ENCODE measurements at regions not wholly inside any gene's neighbourhood (a gene's known extent, or its start where the extent isn't known, plus 50 kb on each side); places are given as distances from the start of the nearest gene placed in this dataset.

DNA sequence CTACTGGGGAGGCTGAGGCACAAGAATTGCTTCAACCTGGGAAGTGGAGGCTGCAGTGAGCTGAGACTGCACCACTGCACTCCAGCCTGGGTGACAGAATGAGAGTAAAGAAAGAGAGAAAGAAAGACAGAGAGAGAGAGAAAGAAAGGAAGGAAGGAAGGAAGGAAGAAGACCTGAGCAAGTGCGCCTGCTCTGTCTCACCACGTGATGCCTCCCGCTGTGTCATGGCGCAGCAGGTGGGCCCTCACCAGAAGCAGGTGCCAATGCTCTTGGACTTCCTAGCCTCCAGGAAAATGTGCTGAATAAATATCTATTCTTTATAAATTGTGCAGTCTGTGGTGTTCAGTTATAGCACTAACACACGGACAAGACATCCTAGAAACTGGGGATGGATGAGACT lies 270.0 kb downstream of the CYP26B1 start:
- Histone ChIP-seq H3K27ac (ENCODE audit: low read depth, low read length) (no peak overlapping the region), H3K4me1 (ENCODE audit: insufficient read depth, low read length) (no peaks in the 10 kb centered on the region), H3K36me3 (ENCODE audit: insufficient read depth, low read length) (no peaks in the 10 kb centered on the region), H3K4me3 (ENCODE audit: low read length in 2 of 2) (no peak overlapping the region), H3K27me3 (ENCODE audit: insufficient read depth, low read length) (no peaks in the 10 kb centered on the region), H3K9me3 (ENCODE audit: control insufficient read depth in 1 of 2, low read length in 2 of 2) (no peaks in the 10 kb centered on the region)
- H3K4me3 Mint-ChIP-seq = no peak overlapping the region
- intact Hi-C loops (cut with micrococcal nuclease) = no loop called here
- CTCF ChIA-PET (ENCODE audit: partially characterized antibody) = no interaction called here
- no peaks in the 10 kb centered on the region for H3K36me3 Mint-ChIP-seq
- peaks cover 1 to 6% of the 10 kb centered on the region in 2 donors for H3K27me3 Mint-ChIP-seq
- no peaks in the 10 kb centered on the region for H3K4me1 Mint-ChIP-seq
- no peak overlapping the region for H3K27ac Mint-ChIP-seq
- POLR2A ChIA-PET (ENCODE audit: partially characterized antibody) = no interaction called here
- peaks cover 0 to 4% (median 0%) of the 10 kb centered on the region in 8 donors for H3K9me3 Mint-ChIP-seq
- DNase-seq = no peak

DNA sequence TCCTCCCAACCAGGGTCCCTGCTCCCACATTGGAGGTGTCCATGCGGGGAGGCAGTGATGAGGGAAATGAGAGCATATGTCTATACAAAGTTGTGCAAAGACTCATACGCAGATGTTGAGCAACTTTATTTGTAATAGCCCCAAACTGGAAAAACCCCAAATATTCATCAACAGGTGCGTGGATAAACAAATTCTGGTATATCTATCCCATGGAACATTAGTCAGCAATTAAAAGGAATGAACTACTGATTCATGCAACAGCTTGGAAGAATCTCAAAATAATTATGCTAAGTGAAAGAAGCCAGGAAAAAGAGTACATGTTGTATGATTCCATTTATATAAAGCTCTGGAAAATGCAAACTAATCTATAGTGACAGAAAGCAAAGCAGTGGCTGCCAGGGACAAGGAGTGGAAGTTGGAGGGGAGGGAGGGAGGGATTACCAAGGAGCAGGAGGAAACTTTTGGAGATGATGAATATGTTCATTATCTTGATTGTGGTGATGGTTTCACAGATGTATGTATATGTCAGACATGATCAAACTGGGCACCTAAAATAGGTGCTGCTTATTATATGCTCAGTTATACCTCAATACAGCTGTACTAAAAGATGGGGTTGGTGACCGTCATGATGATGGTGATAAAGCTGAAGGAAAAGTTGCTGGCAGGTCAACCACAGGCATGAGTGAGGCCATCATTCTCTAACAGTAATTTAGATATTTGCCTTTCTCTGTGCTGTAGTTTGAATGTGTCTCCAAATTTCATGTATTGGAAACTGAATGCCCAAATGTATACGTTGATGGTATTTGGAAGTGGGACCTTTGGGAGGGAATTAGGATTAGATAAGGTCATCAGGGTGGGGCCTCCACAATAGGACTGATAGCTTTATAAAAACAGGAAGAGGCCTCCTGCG lies 270.9 kb downstream of the CYP26B1 start:
- no peaks in the 10 kb centered on the region for H3K27me3 ChIP-seq (ENCODE audit: insufficient read depth, low read length)
- no peaks in the 10 kb centered on the region for H3K9me3 ChIP-seq (ENCODE audit: control insufficient read depth in 1 of 2, low read length in 2 of 2)
- Mint-ChIP-seq H3K27ac (no peak overlapping the region), H3K4me1 (no peaks in the 10 kb centered on the region), H3K27me3 (peaks cover 0 to 5% of the 10 kb centered on the region in 2 donors), H3K9me3 (peaks cover 0 to 4% (median 0%) of the 10 kb centered on the region in 8 donors), H3K4me3 (no peak overlapping the region), H3K36me3 (no peaks in the 10 kb centered on the region)
- ChIA-PET POLR2A (ENCODE audit: partially characterized antibody) (no interaction called here), CTCF (ENCODE audit: partially characterized antibody) (interaction anchor here (1.1 kb wide), 1 partner anchor 11 kb away, joined by 3 read pairs; no protein-coding TSS in a partner anchor)
- no peak overlapping the region for H3K27ac ChIP-seq (ENCODE audit: low read depth, low read length)
- no peak for DNase-seq
- no peaks in the 10 kb centered on the region for H3K36me3 ChIP-seq (ENCODE audit: insufficient read depth, low read length)
- no peak overlapping the region for H3K4me3 ChIP-seq (ENCODE audit: low read length in 2 of 2)
- H3K4me1 ChIP-seq (ENCODE audit: insufficient read depth, low read length) = no peaks in the 10 kb centered on the region
- intact Hi-C loops (cut with micrococcal nuclease) = no loop called here

DNA sequence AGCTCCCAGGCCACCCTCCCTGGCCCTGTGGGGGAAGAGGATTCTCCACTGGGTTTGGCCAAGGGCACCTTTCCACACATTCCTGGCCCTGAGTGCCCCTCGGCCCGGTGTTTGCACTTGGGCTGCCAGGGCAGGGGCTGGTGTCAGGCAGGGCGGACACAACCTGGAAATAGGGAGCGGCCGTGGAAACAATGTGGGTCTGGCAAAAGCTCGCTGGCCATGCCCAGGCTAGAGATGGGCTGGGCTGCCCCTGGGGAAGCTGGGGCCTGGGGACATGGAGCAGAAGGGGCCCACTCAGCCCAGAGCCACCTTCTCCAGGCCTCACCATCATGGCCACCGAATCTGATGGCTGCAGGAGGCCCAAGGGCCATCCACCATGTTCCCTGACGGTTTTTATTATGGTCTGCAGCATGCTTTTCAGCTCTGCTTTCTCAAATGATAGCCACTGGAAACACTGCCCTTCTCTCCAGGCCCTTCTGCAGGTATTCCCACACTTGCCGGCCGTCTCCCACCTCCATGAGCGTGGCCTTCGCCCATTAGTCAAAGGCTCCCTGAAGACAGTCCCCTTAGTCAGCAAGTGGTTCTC lies 275.1 kb downstream of the CYP26B1 start:
- peaks cover 4 to 6% of the 10 kb centered on the region in 2 donors for H3K27me3 Mint-ChIP-seq
- Histone ChIP-seq H3K36me3 (ENCODE audit: insufficient read depth, low read length) (no peaks in the 10 kb centered on the region), H3K27ac (ENCODE audit: low read depth, low read length) (no peak overlapping the region), H3K27me3 (ENCODE audit: insufficient read depth, low read length) (no peaks in the 10 kb centered on the region), H3K4me1 (ENCODE audit: insufficient read depth, low read length) (no peaks in the 10 kb centered on the region), H3K4me3 (ENCODE audit: low read length in 2 of 2) (no peak overlapping the region), H3K9me3 (ENCODE audit: control insufficient read depth in 1 of 2, low read length in 2 of 2) (no peaks in the 10 kb centered on the region)
- POLR2A ChIA-PET (ENCODE audit: partially characterized antibody) = no interaction called here
- H3K27ac Mint-ChIP-seq = no peak overlapping the region
- no peaks in the 10 kb centered on the region for H3K4me1 Mint-ChIP-seq
- CTCF ChIA-PET (ENCODE audit: partially characterized antibody) = no interaction called here
- no peaks in the 10 kb centered on the region for H3K36me3 Mint-ChIP-seq
- H3K9me3 Mint-ChIP-seq = peaks cover 0 to 4% (median 0%) of the 10 kb centered on the region in 8 donors
- H3K4me3 Mint-ChIP-seq = no peak overlapping the region
- intact Hi-C loops (cut with micrococcal nuclease) = no loop called here
- no peak for DNase-seq

DNA sequence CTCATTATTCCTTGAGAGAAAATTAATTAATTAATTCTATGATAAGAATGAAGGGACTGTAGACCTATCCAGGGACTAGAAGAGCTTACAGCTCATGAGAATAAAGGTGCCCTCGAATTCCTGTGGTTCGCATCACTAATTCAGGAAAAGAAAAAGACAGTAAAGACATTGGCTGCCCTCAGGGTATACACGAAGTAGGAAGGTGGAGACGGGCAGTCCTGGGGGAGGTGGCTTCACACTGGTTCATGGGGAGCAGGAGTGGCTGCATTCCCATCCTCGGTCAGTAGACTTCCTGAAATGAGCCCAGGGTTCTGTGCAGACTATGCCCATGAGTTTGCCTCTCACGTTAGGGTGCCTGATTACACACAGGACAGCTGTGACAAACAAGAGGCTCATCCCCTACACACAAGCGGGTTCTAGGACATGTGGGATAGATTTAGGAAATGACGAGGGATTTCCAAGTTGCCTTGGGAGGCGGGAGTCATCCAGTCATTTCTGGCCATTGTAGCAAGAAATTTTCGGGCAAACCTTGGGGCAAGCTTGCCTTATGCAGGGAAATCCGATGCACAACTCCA lies 282.2 kb downstream of the CYP26B1 start:
- no peak for DNase-seq
- intact Hi-C loops (cut with micrococcal nuclease) = no loop called here
- ChIA-PET POLR2A (ENCODE audit: partially characterized antibody) (no interaction called here), CTCF (ENCODE audit: partially characterized antibody) (interaction anchor here (0.7 kb wide), 1 partner anchor 11 kb away, joined by 3 read pairs; no protein-coding TSS in a partner anchor)
- H3K27me3 Mint-ChIP-seq = peaks cover 2 to 4% of the 10 kb centered on the region in 2 donors
- no peaks in the 10 kb centered on the region for H3K36me3 ChIP-seq (ENCODE audit: insufficient read depth, low read length)
- no peaks in the 10 kb centered on the region for H3K4me1 Mint-ChIP-seq
- peaks cover 0 to 3% (median 0%) of the 10 kb centered on the region in 8 donors for H3K9me3 Mint-ChIP-seq
- no peak overlapping the region for H3K27ac Mint-ChIP-seq
- H3K9me3 ChIP-seq (ENCODE audit: control insufficient read depth in 1 of 2, low read length in 2 of 2) = no peaks in the 10 kb centered on the region
- no peaks in the 10 kb centered on the region for H3K4me1 ChIP-seq (ENCODE audit: insufficient read depth, low read length)
- no peak overlapping the region for H3K4me3 ChIP-seq (ENCODE audit: low read length in 2 of 2)
- H3K27ac ChIP-seq (ENCODE audit: low read depth, low read length) = no peak overlapping the region
- H3K36me3 Mint-ChIP-seq = no peaks in the 10 kb centered on the region
- H3K27me3 ChIP-seq (ENCODE audit: insufficient read depth, low read length) = no peaks in the 10 kb centered on the region
- no peak overlapping the region for H3K4me3 Mint-ChIP-seq

DNA sequence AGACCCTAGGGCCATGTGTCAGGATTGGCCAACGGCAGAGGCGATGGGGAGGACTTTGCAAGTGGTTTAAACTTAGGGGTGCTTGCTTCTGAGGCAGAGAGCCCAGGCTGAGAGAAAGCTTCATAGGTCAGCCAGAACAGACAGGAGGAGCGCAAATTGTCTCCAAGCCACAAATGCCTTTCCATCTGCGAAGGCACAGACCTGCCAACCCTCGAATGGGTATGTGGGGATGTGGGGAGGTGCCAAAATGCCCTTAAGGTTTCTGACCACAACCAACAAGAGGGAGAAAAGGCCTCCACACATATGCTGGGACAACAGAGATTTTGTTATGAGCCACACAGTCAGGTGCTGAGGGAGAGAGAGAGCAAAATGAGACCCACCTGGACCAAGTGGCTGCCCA lies 283.6 kb downstream of the CYP26B1 start:
- H3K4me1 ChIP-seq (ENCODE audit: insufficient read depth, low read length) = no peaks in the 10 kb centered on the region
- no peak overlapping the region for H3K27ac ChIP-seq (ENCODE audit: low read depth, low read length)
- H3K27me3 ChIP-seq (ENCODE audit: insufficient read depth, low read length) = no peaks in the 10 kb centered on the region
- Mint-ChIP-seq H3K4me3 (no peak overlapping the region), H3K4me1 (no peaks in the 10 kb centered on the region), H3K36me3 (no peaks in the 10 kb centered on the region), H3K27me3 (peaks cover 0 to 3% of the 10 kb centered on the region in 2 donors), H3K27ac (no peak overlapping the region), H3K9me3 (peaks cover 0 to 3% (median 0%) of the 10 kb centered on the region in 8 donors)
- DNase-seq = no peak
- no peaks in the 10 kb centered on the region for H3K9me3 ChIP-seq (ENCODE audit: control insufficient read depth in 1 of 2, low read length in 2 of 2)
- POLR2A ChIA-PET (ENCODE audit: partially characterized antibody) = no interaction called here
- H3K4me3 ChIP-seq (ENCODE audit: low read length in 2 of 2) = no peak overlapping the region
- intact Hi-C loops (cut with micrococcal nuclease) = no loop called here
- no peaks in the 10 kb centered on the region for H3K36me3 ChIP-seq (ENCODE audit: insufficient read depth, low read length)
- CTCF ChIA-PET (ENCODE audit: partially characterized antibody) = no interaction called here

DNA sequence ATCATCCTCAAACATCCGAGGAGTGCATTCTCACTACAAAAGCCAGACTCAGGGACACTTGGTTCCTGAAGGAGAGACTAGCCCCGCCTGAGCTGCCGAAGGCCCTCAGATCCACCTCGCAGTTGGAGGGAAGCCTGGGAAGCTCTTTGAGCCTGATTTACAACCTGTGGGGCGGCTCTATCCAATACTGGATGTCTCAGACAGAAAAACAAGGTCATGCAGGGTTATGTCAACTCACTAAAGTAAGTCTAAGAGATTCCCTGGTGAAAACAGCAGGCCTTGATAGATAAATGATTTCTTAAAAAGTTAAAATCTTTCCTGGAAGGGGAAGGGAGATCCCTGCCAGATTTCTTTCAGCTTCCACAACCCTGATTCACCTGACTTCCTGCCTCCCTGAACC lies 284.3 kb downstream of the CYP26B1 start:
- Histone ChIP-seq H3K9me3 (ENCODE audit: control insufficient read depth in 1 of 2, low read length in 2 of 2) (no peaks in the 10 kb centered on the region), H3K4me3 (ENCODE audit: low read length in 2 of 2) (no peak overlapping the region), H3K27me3 (ENCODE audit: insufficient read depth, low read length) (no peaks in the 10 kb centered on the region), H3K27ac (ENCODE audit: low read depth, low read length) (no peak overlapping the region), H3K36me3 (ENCODE audit: insufficient read depth, low read length) (no peaks in the 10 kb centered on the region), H3K4me1 (ENCODE audit: insufficient read depth, low read length) (no peaks in the 10 kb centered on the region)
- no peak for DNase-seq
- Mint-ChIP-seq H3K9me3 (peaks cover 0 to 3% (median 0%) of the 10 kb centered on the region in 8 donors), H3K27ac (no peak overlapping the region), H3K4me1 (no peaks in the 10 kb centered on the region), H3K4me3 (no peak overlapping the region), H3K27me3 (peaks cover 0 to 3% of the 10 kb centered on the region in 2 donors), H3K36me3 (no peaks in the 10 kb centered on the region)
- intact Hi-C loops (cut with micrococcal nuclease) = no loop called here
- POLR2A ChIA-PET (ENCODE audit: partially characterized antibody) = no interaction called here
- CTCF ChIA-PET (ENCODE audit: partially characterized antibody) = no interaction called here

DNA sequence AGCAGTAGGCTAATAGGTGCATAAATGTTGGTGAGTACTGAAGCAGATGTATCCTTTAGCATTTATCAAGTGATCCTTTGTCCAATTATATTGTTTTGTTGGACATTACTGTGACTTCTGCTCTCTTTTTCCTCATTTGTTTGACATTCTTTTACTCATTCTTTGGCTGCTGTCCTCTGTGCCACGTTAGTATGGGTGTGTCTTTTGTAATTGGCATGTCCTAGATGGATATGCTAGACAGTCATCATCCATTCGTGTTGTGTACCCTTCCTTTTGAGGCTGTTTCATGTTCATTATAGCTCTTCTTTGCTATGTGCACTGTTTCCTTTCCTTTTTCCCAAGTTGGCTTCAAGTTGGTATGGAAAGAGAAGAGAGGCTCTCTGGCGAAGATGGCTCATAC lies 284.7 kb downstream of the CYP26B1 start:
- H3K4me1 ChIP-seq (ENCODE audit: insufficient read depth, low read length) = no peaks in the 10 kb centered on the region
- Mint-ChIP-seq H3K4me3 (no peak overlapping the region), H3K36me3 (no peaks in the 10 kb centered on the region)

More for the DNA sequence above, 284.7 kb downstream of the CYP26B1 start:
- intact Hi-C loops (cut with micrococcal nuclease) = no loop called here
- H3K4me1 Mint-ChIP-seq = no peaks in the 10 kb centered on the region
- no peaks in the 10 kb centered on the region for H3K9me3 ChIP-seq (ENCODE audit: control insufficient read depth in 1 of 2, low read length in 2 of 2)
- DNase-seq = no peak
- no peak overlapping the region for H3K27ac Mint-ChIP-seq
- H3K27me3 Mint-ChIP-seq = peaks cover 0 to 3% of the 10 kb centered on the region in 2 donors
- H3K9me3 Mint-ChIP-seq = peaks cover 0 to 3% (median 0%) of the 10 kb centered on the region in 8 donors
- no peaks in the 10 kb centered on the region for H3K36me3 ChIP-seq (ENCODE audit: insufficient read depth, low read length)
- H3K4me3 ChIP-seq (ENCODE audit: low read length in 2 of 2) = no peak overlapping the region
- CTCF ChIA-PET (ENCODE audit: partially characterized antibody) = no interaction called here
- H3K27ac ChIP-seq (ENCODE audit: low read depth, low read length) = no peak overlapping the region
- POLR2A ChIA-PET (ENCODE audit: partially characterized antibody) = no interaction called here
- no peaks in the 10 kb centered on the region for H3K27me3 ChIP-seq (ENCODE audit: insufficient read depth, low read length)
